Transverse colon (tissue), 4 donors: ENCODE measurements at regions not wholly inside any gene's neighbourhood (a gene's known extent, or its start where the extent isn't known, plus 50 kb on each side); places are given as distances from the start of the nearest gene placed in this dataset.

ENCODE experiments used
- EP300 ChIP-seq: sonication (generic); formaldehyde crosslinking; IDR thresholded peaks from one replicate; pipeline ENCODE4 v1.6.1; 2017; ENCODE audit warnings: antibody characterized with exemption, low read depth
- POLR2A ChIP-seq: fragments of 450-650 bp; IDR thresholded peaks from one replicate; pipeline ENCODE4 v1.6.1; 2016; ENCODE audit warnings: antibody characterized with exemption, mild to moderate bottlenecking, moderate library complexity
- POLR2AphosphoS5 ChIP-seq, 3 donors: sonication (generic); formaldehyde crosslinking; IDR thresholded peaks; one replicate each; pipeline ENCODE4 v1.6.1; 2016; ENCODE audit warnings: antibody characterized with exemption in 3 of 3
- TF ChIP-seq, protein P1 (sequence below), 5 experiments: fragments of 200-600 bp in 3 of 5; fragments of 450-650 bp in 2 of 5; sonication (generic) in 3 of 5; IDR thresholded peaks; 1 replicate in 2 of 5; 2 replicates in 3 of 5; pipeline ENCODE4 v1.5.1; 2016 to 2017; ENCODE audit warnings: antibody characterized with exemption in 5 of 5, inconsistent platforms in 3 of 5, mild to moderate bottlenecking in 2 of 5, moderate library complexity in 1 of 5

DNA sequence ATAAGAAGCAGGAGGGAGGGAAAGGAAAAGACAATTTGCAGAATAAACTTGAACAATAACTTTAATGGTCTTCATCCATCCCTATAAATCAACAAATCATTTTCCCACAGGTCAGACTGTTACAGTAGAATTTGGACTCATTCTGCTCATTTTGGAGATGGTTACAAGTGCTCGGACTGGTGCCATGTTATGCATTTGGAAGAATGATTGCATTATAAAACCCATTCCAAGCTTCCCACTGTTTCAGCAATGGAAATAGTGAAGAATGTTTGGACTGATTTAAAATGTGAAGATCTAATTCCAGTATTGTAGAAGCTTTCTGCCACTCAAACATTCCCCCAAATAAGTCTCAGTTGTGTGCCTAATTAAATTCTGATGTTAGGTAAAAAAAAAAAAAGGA is 99.7 kb upstream of the ZEB1 start:
- TF ChIP-seq, protein P1, sequence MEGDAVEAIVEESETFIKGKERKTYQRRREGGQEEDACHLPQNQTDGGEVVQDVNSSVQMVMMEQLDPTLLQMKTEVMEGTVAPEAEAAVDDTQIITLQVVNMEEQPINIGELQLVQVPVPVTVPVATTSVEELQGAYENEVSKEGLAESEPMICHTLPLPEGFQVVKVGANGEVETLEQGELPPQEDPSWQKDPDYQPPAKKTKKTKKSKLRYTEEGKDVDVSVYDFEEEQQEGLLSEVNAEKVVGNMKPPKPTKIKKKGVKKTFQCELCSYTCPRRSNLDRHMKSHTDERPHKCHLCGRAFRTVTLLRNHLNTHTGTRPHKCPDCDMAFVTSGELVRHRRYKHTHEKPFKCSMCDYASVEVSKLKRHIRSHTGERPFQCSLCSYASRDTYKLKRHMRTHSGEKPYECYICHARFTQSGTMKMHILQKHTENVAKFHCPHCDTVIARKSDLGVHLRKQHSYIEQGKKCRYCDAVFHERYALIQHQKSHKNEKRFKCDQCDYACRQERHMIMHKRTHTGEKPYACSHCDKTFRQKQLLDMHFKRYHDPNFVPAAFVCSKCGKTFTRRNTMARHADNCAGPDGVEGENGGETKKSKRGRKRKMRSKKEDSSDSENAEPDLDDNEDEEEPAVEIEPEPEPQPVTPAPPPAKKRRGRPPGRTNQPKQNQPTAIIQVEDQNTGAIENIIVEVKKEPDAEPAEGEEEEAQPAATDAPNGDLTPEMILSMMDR (IDR thresholded peaks at IDR 0.05), result no peak
- TF ChIP-seq EP300 (no peak), POLR2AphosphoS5 (IDR thresholded peaks at IDR 0.05) (no peak), POLR2A (no peak)
